Cardiac fibroblast (primary cell): ENCODE measurements at regions not wholly inside any gene's neighbourhood (a gene's known extent, or its start where the extent isn't known, plus 50 kb on each side); places are given as distances from the start of the nearest gene placed in this dataset.

Experiments used
- DNase-seq, 2 donors: peaks; one replicate each; pipeline versions ENCODE4 v3.0.0 to v3.0.0-alpha.2; 2010; ENCODE audit warnings: low read depth in 2 of 2
- H3K4me3 ChIP-seq, 2 donors: replicated peaks in 1 of 2; 1 replicate in 1 of 2; 2 replicates in 1 of 2; pipeline ENCODE4 v1.5.1; 2011; ENCODE audit warnings: low read depth in 2 of 2, low read length in 2 of 2, mild to moderate bottlenecking in 2 of 2, moderate library complexity in 1 of 2
- CTCF ChIP-seq: IDR thresholded peaks from one replicate; pipeline ENCODE4 v1.5.1; 2011; ENCODE audit warnings: low read depth, mild to moderate bottlenecking, low read length, inconsistent platforms

GRCh38 chr1:191371626-191372025 is 786.6 kb upstream of the RGS18 start:
- TF ChIP-seq CTCF, result no peak
- no peak overlapping the region for H3K4me3 ChIP-seq
- no peak for DNase-seq

GRCh38 chr1:191388283-191388682 is 770.0 kb upstream of the RGS18 start:
- no peak overlapping the region for H3K4me3 ChIP-seq
- no peak for DNase-seq
- no peak for TF ChIP-seq CTCF

GRCh38 chr1:191396622-191397021 is 761.6 kb upstream of the RGS18 start:
- H3K4me3 ChIP-seq, result no peak overlapping the region
- TF ChIP-seq CTCF, result no peak
- DNase-seq, result no peak

GRCh38 chr1:191398551-191398950 is 759.7 kb upstream of the RGS18 start:
- no peak overlapping the region for H3K4me3 ChIP-seq
- no peak for DNase-seq
- TF ChIP-seq CTCF, result no peak

DNA sequence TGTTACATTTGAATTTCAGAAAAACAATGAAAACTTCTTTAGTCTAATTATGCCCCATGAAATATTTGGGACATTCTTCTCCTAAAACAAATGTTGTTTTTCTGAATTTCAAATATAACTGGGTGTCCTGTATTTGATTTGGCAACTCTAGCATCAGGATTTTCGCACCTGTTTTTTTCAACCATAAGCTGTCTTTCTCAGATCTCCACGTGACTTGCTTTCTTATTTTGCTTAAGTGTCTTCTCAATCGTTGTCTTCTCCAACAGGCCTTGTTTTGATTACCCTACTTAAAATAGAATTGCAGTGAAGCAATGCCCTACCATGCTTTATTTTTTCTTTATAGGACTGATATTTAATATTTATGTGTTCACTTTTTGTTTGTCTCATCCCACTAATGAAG is 752.8 kb upstream of the RGS18 start:
- no peak for DNase-seq

GRCh38 chr1:191414981-191415640 is 743.2 kb upstream of the RGS18 start:
- TF ChIP-seq CTCF, result no peak
- no peak for DNase-seq
- no peak overlapping the region for H3K4me3 ChIP-seq

More for the DNA sequence above, 752.8 kb upstream of the RGS18 start:
- no peak for TF ChIP-seq CTCF
- no peak overlapping the region for H3K4me3 ChIP-seq

- no peak for DNase-seq
- H3K4me3 ChIP-seq, result no peak overlapping the region
- no peak for TF ChIP-seq CTCF
Measured at GRCh38 chr1:191419842-191420241, 738.4 kb upstream of the RGS18 start.
